Glomerular visceral epithelial cell (primary cell): ENCODE measurements at regions not wholly inside any gene's neighbourhood (a gene's known extent, or its start where the extent isn't known, plus 50 kb on each side); places are given as distances from the start of the nearest gene placed in this dataset.

Experiments used
- DNase-seq: peaks from one replicate; pipeline ENCODE4 v3.0.0-alpha.2; 2016; ENCODE audit errors: extremely low spot score

DNA sequence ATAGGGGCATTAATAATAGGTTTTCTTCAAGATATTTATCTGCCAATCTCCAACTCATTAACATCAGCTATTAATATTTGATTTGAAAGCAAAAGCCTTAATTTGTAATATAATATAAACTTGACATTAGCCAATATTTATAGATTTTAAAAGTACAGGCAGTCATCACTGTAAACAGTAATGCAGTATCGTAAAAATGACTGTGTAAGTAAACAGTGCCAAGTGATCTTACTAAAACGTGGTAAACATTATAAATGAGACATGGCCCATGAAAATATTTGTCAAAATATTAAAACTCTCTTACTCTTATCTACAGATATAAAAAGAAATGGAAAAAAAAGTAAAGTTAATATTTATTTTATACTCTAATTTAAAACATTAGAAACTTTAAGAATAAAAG, 101.6 kb upstream of the EPHA6 start:
- DNase-seq: no peak

- no peak for DNase-seq
These were observed 94.5 kb upstream of the EPHA6 start for GRCh38 chr3:96719921-96720320.

DNA sequence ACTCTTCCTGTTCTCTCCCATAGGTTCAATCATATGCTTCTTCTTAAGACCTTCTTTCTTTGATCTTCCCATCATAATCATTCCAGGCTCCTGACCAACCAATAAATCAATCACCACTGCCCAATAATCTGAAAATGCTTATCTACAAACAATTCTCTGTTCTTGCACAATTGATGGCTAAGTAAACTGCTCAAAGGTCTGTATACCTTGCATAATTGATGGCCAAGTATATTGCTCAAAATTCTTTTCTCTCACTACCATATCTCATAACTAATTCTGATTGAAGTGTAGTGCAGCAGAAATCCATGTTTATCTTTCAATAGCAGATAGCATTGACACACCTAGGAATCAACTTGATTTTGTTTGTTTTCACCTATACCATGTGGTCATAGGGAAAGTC, 83.4 kb upstream of the EPHA6 start:
- no peak for DNase-seq

GRCh38 chr3:96734273-96735009, 80.0 kb upstream of the EPHA6 start:
- DNase-seq: no peak

DNA sequence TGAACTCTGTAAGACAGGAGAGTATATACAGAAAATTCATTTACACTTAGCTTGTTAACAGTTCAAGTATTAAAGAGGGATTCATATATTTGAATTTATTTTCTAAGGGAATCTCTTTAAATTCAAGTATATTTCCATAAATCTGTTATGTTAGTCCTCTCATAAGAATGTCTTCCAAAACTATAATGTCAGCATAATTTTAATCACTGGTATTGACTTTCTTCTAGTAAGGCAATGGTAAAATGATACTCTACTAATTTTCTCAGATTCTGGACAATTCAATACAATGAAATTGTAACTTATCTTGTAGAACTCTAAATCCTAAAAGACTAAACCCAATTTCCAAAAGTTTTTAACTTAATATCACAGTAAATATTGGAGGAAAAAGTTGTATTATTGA, 66.3 kb upstream of the EPHA6 start:
- DNase-seq: no peak

GRCh38 chr3:96750094-96750767, 64.2 kb upstream of the EPHA6 start:
- no peak for DNase-seq

- DNase-seq: no peak
These were observed 61.3 kb upstream of the EPHA6 start for GRCh38 chr3:96753124-96753523.

DNA sequence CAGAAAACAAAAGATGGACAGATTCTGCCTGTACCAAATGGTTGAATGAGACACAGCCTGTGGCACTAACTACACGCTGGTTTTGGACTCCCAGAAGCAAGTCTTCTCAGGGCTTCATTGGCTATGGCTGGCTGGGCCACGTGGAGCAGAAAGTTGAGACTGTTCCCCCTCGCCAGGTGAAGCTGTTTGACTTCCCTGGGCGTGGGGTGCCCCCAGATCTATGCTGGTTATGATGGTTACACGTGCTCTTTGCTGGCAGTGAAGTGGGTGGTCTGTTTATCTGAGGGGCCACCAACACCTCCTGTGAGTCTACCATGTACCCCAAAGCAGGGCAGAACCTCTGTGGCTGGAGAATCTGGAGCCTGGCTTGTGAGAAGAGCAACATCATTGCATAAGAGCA, 60.3 kb upstream of the EPHA6 start:
- DNase-seq: no peak

DNA sequence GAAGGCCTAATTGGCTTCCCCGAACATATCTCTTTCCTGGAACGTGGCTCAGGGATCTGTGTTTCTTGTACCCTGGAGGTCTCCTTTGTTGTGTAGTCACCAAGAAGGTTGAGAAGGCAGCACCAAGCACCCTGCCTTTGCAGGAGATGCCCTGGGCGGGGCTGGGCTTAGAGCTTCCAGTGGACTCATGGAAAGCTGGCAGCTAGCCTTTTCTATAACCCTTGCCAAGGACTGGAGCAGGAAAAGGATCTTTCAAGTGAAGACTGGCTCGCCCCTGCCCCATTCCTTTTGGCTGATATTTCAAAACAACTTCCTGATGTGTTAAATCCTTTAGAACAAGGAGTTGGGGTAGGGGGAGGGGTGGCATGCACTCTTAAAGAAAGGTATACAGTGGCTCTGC, 58.9 kb upstream of the EPHA6 start:
- DNase-seq: no peak

DNA sequence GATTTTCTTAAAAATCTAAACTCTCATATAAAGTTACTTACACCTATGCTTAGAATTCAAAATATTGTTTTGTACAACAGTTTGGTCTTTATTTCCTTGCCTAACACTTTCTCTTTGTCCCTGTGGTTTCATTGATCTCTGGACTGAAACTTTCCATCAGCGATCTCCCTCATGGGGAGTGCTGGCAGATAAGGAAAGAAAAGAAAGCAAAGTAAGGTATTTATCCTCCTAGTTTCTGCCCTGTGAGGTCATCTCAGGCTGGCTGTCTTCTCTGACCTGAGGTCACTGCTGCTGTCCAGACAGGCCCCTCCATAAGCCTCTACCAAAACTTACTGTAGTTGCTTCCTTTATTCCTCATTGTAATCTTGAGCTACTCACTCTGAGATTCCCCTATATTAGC, 57.9 kb upstream of the EPHA6 start:
- no peak for DNase-seq

GRCh38 chr3:96760956-96761355, 53.4 kb upstream of the EPHA6 start:
- no peak for DNase-seq
